GM12878 (cell line): ENCODE measurements at regions not wholly inside any gene's neighbourhood (a gene's known extent, or its start where the extent isn't known, plus 50 kb on each side); places are given as distances from the start of the nearest gene placed in this dataset.

Experiments used
- ATAC-seq: fragments of 200-7000 bp; cut with Tn5 transposase; 3 replicates; pipeline ENCODE4 v1.9.1; 2020; ENCODE audit warnings: mild to moderate bottlenecking, moderate library complexity
- BruUV-seq: library from RNA; stranded (reverse); fragments of 400-500 nt; replicated peaks from 2 replicates; lab custom pipeline; 2021; lab: Mats Ljungman, UMichigan
- CTCF ChIA-PET: fragments of 300-600 bp; sonication (Branson Sonifier 250); formaldehyde crosslinking; extraction: SDS; loops from one replicate; lab custom pipeline; 2021; ENCODE audit warnings: inconsistent platforms; lab: Yijun Ruan, JAX
- POLR2A ChIA-PET: fragments of 350-600 bp; formaldehyde crosslinking; extraction: SDS; loops from one replicate; lab custom pipeline; 2021; ENCODE audit warnings: inconsistent platforms; lab: Charles Lee
- RAD21 ChIA-PET: fragments of 300-600 bp; sonication (Branson Sonifier 250); formaldehyde crosslinking; loops from one replicate; lab custom pipeline; 2023; ENCODE audit warnings: antibody characterized with exemption; ENCODE audit not compliant: unreplicated experiment; lab: Charles Lee
- SMC1A ChIA-PET: fragments of 300-600 bp; sonication (Branson Sonifier 250); formaldehyde crosslinking; loops from one replicate; lab custom pipeline; 2023; ENCODE audit not compliant: unreplicated experiment, uncharacterized antibody; lab: Charles Lee
- DNase-seq: peaks from one replicate; pipeline ENCODE4 v3.0.0-alpha.2; 2011; ENCODE audit warnings: low read depth, low spot score
- FAIRE-seq: peaks from 3 replicates; lab custom pipeline; 2011; peaks lifted over from hg19 to GRCh38; lab: Jason Lieb, UNC
- H2AFZ ChIP-seq: 2 replicates; pipeline ENCODE4 v1.6.0; 2011; ENCODE audit warnings: low read depth, low read length, control low read depth; ENCODE audit not compliant: control insufficient read depth
- H3K27ac ChIP-seq: 2 replicates; pipeline ENCODE4 v1.5.1; 2011; ENCODE audit warnings: control low read depth; ENCODE audit not compliant: control insufficient read depth, insufficient read depth
- H3K27me3 ChIP-seq, 2 experiments: replicated peaks in 1 of 2; 2 replicates each; pipeline versions ENCODE4 v1.6.0 to v1.6.1; 2011; ENCODE audit warnings: low read length in 1 of 2; ENCODE audit not compliant: control insufficient read depth in 2 of 2, insufficient read depth in 2 of 2
- H3K36me3 ChIP-seq, 2 experiments: 2 replicates each; pipeline ENCODE4 v1.5.1; 2011; ENCODE audit warnings: low read length in 1 of 2; ENCODE audit not compliant: control insufficient read depth in 2 of 2, insufficient read depth in 2 of 2
- H3K4me1 ChIP-seq: 2 replicates; pipeline ENCODE4 v1.6.1; 2011; ENCODE audit warnings: mild to moderate bottlenecking, low read length, moderate library complexity, mixed read lengths; ENCODE audit not compliant: control insufficient read depth, insufficient read depth
- H3K4me2 ChIP-seq: 2 replicates; pipeline ENCODE4 v1.6.0; 2011; ENCODE audit warnings: control low read depth; ENCODE audit not compliant: control insufficient read depth, insufficient read depth
- H3K4me3 ChIP-seq: fragments of 200-600 bp; sonication (generic); 2 replicates; pipeline ENCODE4 v1.5.1; 2016
- H3K79me2 ChIP-seq: 2 replicates; pipeline ENCODE4 v1.6.0; 2011; ENCODE audit warnings: low read length; ENCODE audit not compliant: control insufficient read depth, insufficient read depth
- H3K9ac ChIP-seq: 2 replicates; pipeline ENCODE4 v1.8.0; 2011; ENCODE audit warnings: low read length, control low read depth, mixed read lengths; ENCODE audit not compliant: control insufficient read depth, insufficient read depth
- H3K9me3 ChIP-seq: replicated peaks from 3 replicates; pipeline ENCODE4 v1.5.1; 2011; ENCODE audit warnings: mild to moderate bottlenecking, low read length; ENCODE audit not compliant: control insufficient read depth, insufficient read depth
- H4K20me1 ChIP-seq: 2 replicates; pipeline ENCODE4 v1.6.0; 2011; ENCODE audit not compliant: control insufficient read depth, insufficient read depth
- ASH2L ChIP-seq: fragments of 300-600, 200-600 bp; sonication (generic); IDR thresholded peaks from 2 replicates; pipeline ENCODE4 v1.6.1; 2017; ENCODE audit warnings: low read depth, mild to moderate bottlenecking, borderline replicate concordance
- JUNB ChIP-seq: IDR thresholded peaks from 2 replicates; pipeline ENCODE4 v1.6.1; 2016; ENCODE audit warnings: antibody characterized with exemption, mild to moderate bottlenecking
- MTA2 ChIP-seq: fragments of 450-650 bp; IDR thresholded peaks from 2 replicates; pipeline ENCODE4 v1.6.1; 2016; ENCODE audit warnings: low read depth, mild to moderate bottlenecking, moderate library complexity
- SMAD5 ChIP-seq: IDR thresholded peaks from 2 replicates; pipeline ENCODE4 v1.6.1; 2016; ENCODE audit warnings: antibody characterized with exemption, low read depth
- SP1 ChIP-seq: IDR thresholded peaks from one replicate; pipeline ENCODE4 v1.6.1; 2011; ENCODE audit warnings: low read depth, low read length
- SUZ12 ChIP-seq: fragments of 200-600 bp; sonication (generic); IDR thresholded peaks from one replicate; pipeline ENCODE4 v1.6.1; 2018; ENCODE audit warnings: antibody characterized with exemption, mild to moderate bottlenecking; ENCODE audit not compliant: unreplicated experiment
- TCF7 ChIP-seq: IDR thresholded peaks from 2 replicates; pipeline ENCODE4 v1.6.1; 2014; ENCODE audit warnings: antibody characterized with exemption, borderline replicate concordance
- ZNF24 ChIP-seq: fragments of 450-650 bp; IDR thresholded peaks from 2 replicates; pipeline ENCODE4 v1.6.1; 2017; ENCODE audit warnings: antibody characterized with exemption, mild to moderate bottlenecking
- ZSCAN29 ChIP-seq: fragments of 450-650 bp; IDR thresholded peaks from 2 replicates; pipeline ENCODE4 v1.6.1; 2017; ENCODE audit warnings: mild to moderate bottlenecking, moderate library complexity
- WGBS: methylation state at CpG from one replicate; pipeline ENCODE4 v1.1.6; 2016; ENCODE audit warnings: low lambda C conversion rate; ENCODE audit not compliant: insufficient replicate concordance, insufficient coverage; ENCODE audit errors: missing lambda C conversion rate; 5-methylcytosine and 5-hydroxymethylcytosine counted together
- in situ Hi-C: fragments of 300-500 bp; cut with MboI; formaldehyde crosslinking; loops from 9 replicates; pipeline ENCODE4 v1.14.3; 2018; ENCODE audit warnings: mixed read lengths
- intact Hi-C: fragments of 100-400 bp; cut with micrococcal nuclease; formaldehyde crosslinking; loops from one replicate; pipeline ENCODE4 v1.14.2; 2022; ENCODE audit not compliant: unreplicated experiment
- TF ChIP-seq, protein P1 (sequence below), 3 experiments: IDR thresholded peaks in 2 of 3; conservative IDR thresholded peaks in 1 of 3; 2 replicates each; pipeline ENCODE4 v1.5.1; 2011; ENCODE audit warnings: low read depth in 3 of 3, low read length in 3 of 3, mild to moderate bottlenecking in 3 of 3, control low read depth in 2 of 3, moderate library complexity in 2 of 3, inconsistent platforms in 1 of 3, mixed read lengths in 1 of 3; ENCODE audit not compliant: control insufficient read depth in 2 of 3, insufficient read depth in 1 of 3; ENCODE audit errors: extremely low read depth in 1 of 3

GRCh38 chr22:34609646-34610045 lies 456.3 kb upstream of the ISX start (continued):
- TF ChIP-seq, protein P1, sequence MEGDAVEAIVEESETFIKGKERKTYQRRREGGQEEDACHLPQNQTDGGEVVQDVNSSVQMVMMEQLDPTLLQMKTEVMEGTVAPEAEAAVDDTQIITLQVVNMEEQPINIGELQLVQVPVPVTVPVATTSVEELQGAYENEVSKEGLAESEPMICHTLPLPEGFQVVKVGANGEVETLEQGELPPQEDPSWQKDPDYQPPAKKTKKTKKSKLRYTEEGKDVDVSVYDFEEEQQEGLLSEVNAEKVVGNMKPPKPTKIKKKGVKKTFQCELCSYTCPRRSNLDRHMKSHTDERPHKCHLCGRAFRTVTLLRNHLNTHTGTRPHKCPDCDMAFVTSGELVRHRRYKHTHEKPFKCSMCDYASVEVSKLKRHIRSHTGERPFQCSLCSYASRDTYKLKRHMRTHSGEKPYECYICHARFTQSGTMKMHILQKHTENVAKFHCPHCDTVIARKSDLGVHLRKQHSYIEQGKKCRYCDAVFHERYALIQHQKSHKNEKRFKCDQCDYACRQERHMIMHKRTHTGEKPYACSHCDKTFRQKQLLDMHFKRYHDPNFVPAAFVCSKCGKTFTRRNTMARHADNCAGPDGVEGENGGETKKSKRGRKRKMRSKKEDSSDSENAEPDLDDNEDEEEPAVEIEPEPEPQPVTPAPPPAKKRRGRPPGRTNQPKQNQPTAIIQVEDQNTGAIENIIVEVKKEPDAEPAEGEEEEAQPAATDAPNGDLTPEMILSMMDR (IDR thresholded peaks at IDR 0.05 in 2 of 3, conservative IDR thresholded peaks at IDR 0.05 in 1 of 3; ENCODE audit: control insufficient read depth in 2 of 3, extremely low read depth in 1 of 3, insufficient read depth in 1 of 3, low read depth in 3 of 3, low read length in 3 of 3), result no peak
- TF ChIP-seq JUNB, result no peak

- Histone ChIP-seq H3K4me3 (no peak overlapping the region), H3K4me1 (no peaks in the 10 kb centered on the region), H3K27me3 (no peaks in the 10 kb centered on the region), H3K36me3 (no peaks in the 10 kb centered on the region), H3K27ac (no peak overlapping the region), H3K4me2 (no peak overlapping the region), H4K20me1 (no peaks in the 10 kb centered on the region), H3K9ac (no peak overlapping the region), H2AFZ (no peak overlapping the region), H3K9me3 (no peaks in the 10 kb centered on the region), H3K79me2 (no peaks in the 10 kb centered on the region)
- intact Hi-C loops, result no loop called here
- 9% methylated on average over 9 of the region's 9 CpGs for WGBS
- no peak for FAIRE-seq
- ChIA-PET POLR2A (no interaction called here), RAD21 (no interaction called here), CTCF (no interaction called here), SMC1A (interaction anchor here (0.8 kb wide), 1 partner anchor 9 kb away, joined by 3 read pairs; no protein-coding TSS in a partner anchor)
- no TSS peak for BruUV-seq
- in situ Hi-C loops, result no loop called here
- no peak for DNase-seq
- no peak for TF ChIP-seq SUZ12
- TF ChIP-seq MTA2, result no peak
- no peak for TF ChIP-seq TCF7
- TF ChIP-seq ASH2L, result no peak
- no peak for TF ChIP-seq ZSCAN29
- no peak for TF ChIP-seq ZNF24
- TF ChIP-seq SMAD5, result no peak
- TF ChIP-seq SP1, result no peak
- ATAC-seq, result no peak
These were observed 445.8 kb upstream of the ISX start for GRCh38 chr22:34620161-34620560.
